H1 (cell line): ENCODE measurements at regions not wholly inside any gene's neighbourhood (a gene's known extent, or its start where the extent isn't known, plus 50 kb on each side); places are given as distances from the start of the nearest gene placed in this dataset.

Experiments used
- CTCF ChIA-PET: fragments of 300-600 bp; sonication (Branson Sonifier 250); formaldehyde crosslinking; loops from one replicate; lab custom pipeline; 2021; ENCODE audit not compliant: partially characterized antibody; lab: Charles Lee
- POLR2A ChIA-PET: fragments of 300-600 bp; sonication (Branson Sonifier 250); formaldehyde crosslinking; loops from one replicate; lab custom pipeline; 2021; ENCODE audit warnings: inconsistent platforms; ENCODE audit not compliant: partially characterized antibody; lab: Charles Lee
- DNase-seq, 2 experiments: peaks; one replicate each; pipeline versions ENCODE4 v3.0.0 to v3.0.0-alpha.2; 2010 to 2022; ENCODE audit warnings: low spot score in 2 of 2, low read depth in 1 of 2, mixed read lengths in 1 of 2
- FAIRE-seq: peaks from 2 replicates; lab custom pipeline; 2011; peaks lifted over from hg19 to GRCh38; lab: Jason Lieb, UNC
- H2AFZ ChIP-seq: 2 replicates; pipeline ENCODE4 v1.8.1; 2012; ENCODE audit warnings: low read length, inconsistent platforms
- H2AK5ac ChIP-seq: 2 replicates; pipeline ENCODE4 v1.6.1; 2013; ENCODE audit warnings: low read depth, low read length
- H2BK120ac ChIP-seq: replicated peaks from 2 replicates; pipeline ENCODE3; 2013; ENCODE audit warnings: low read depth, low read length, inconsistent platforms
- H2BK12ac ChIP-seq: 2 replicates; pipeline ENCODE4 v1.6.1; 2013; ENCODE audit warnings: low read depth, low read length
- H2BK15ac ChIP-seq: 2 replicates; pipeline ENCODE4 v1.6.1; 2013; ENCODE audit warnings: low read length
- H2BK20ac ChIP-seq: 2 replicates; pipeline ENCODE4 v1.6.1; 2013; ENCODE audit warnings: low read length
- H2BK5ac ChIP-seq: 2 replicates; pipeline ENCODE4 v1.6.1; 2013; ENCODE audit warnings: low read depth, low read length
- H3K14ac ChIP-seq: 2 replicates; pipeline ENCODE4 v1.6.1; 2013; ENCODE audit warnings: inconsistent platforms; ENCODE audit not compliant: insufficient read length
- H3K18ac ChIP-seq: 2 replicates; pipeline ENCODE4 v1.6.1; 2013; ENCODE audit warnings: low read length; ENCODE audit errors: extremely low read depth
- H3K23ac ChIP-seq: 2 replicates; pipeline ENCODE4 v1.6.1; 2013; ENCODE audit warnings: inconsistent platforms; ENCODE audit not compliant: insufficient read length
- H3K23me2 ChIP-seq: 2 replicates; pipeline ENCODE4 v1.6.1; 2013; ENCODE audit warnings: low read depth, low read length
- H3K27ac ChIP-seq: 2 replicates; pipeline ENCODE4 v1.6.1; 2011; ENCODE audit warnings: low read depth, low read length, inconsistent platforms
- H3K27me3 ChIP-seq, 4 experiments: replicated peaks in 1 of 4; 1 replicate in 1 of 4; 2 replicates in 3 of 4; pipeline versions ENCODE4 v1.6.1 to v1.8.1; 2011 to 2013; ENCODE audit warnings: low read length in 3 of 4, mild to moderate bottlenecking in 3 of 4, inconsistent platforms in 2 of 4, mixed read lengths in 2 of 4, moderate library complexity in 1 of 4; ENCODE audit not compliant: control insufficient read depth in 3 of 4, insufficient read depth in 3 of 4; ENCODE audit errors: extremely low read depth in 1 of 4
- H3K36me3 ChIP-seq, 4 experiments: 2 replicates each; pipeline versions ENCODE4 v1.6.1 to v1.8.1; 2011 to 2013; ENCODE audit warnings: mild to moderate bottlenecking in 4 of 4, low read length in 3 of 4, moderate library complexity in 2 of 4, control low read depth in 1 of 4, inconsistent platforms in 1 of 4; ENCODE audit not compliant: insufficient read depth in 4 of 4, control insufficient read depth in 2 of 4
- H3K4ac ChIP-seq: replicated peaks from 2 replicates; pipeline ENCODE3; 2013; ENCODE audit warnings: low read length, low read depth, mixed read lengths, inconsistent platforms; ENCODE audit not compliant: insufficient read length
- H3K4me1 ChIP-seq, 4 experiments: replicated peaks in 1 of 4; 1 replicate in 1 of 4; 2 replicates in 3 of 4; pipeline versions ENCODE4 v1.6.1 to v1.8.1; 2011 to 2013; ENCODE audit warnings: low read length in 3 of 4, inconsistent platforms in 2 of 4, mixed read lengths in 1 of 4; ENCODE audit not compliant: insufficient read depth in 4 of 4, control insufficient read depth in 3 of 4
- H3K4me2 ChIP-seq, 2 experiments: 2 replicates each; pipeline versions ENCODE4 v1.6.1 to v1.8.1; 2011 to 2013; ENCODE audit warnings: low read depth in 2 of 2, low read length in 2 of 2, control low read depth in 1 of 2, inconsistent platforms in 1 of 2, mild to moderate bottlenecking in 1 of 2; ENCODE audit not compliant: insufficient read depth in 1 of 2
- H3K4me3 ChIP-seq, 4 experiments: fragments of 200-600, 300-600 bp in 1 of 4; sonication (generic), shearing (Covaris generic), sonication (Bioruptor Twin) in 1 of 4; 2 replicates each; pipeline versions ENCODE4 v1.5.1 to v1.8.1; 2011 to 2016; ENCODE audit warnings: low read length in 4 of 4, low read depth in 3 of 4, control low read depth in 2 of 4, inconsistent platforms in 2 of 4, mild to moderate bottlenecking in 2 of 4, mixed read lengths in 1 of 4, moderate library complexity in 1 of 4; ENCODE audit not compliant: insufficient read depth in 2 of 4; ENCODE audit errors: extremely low read depth in 1 of 4
- H3K56ac ChIP-seq: replicated peaks from 2 replicates; pipeline ENCODE3; 2013; ENCODE audit warnings: low read depth, mild to moderate bottlenecking, mixed read lengths, low read length, inconsistent platforms; ENCODE audit not compliant: insufficient read length
- H3K79me1 ChIP-seq: 2 replicates; pipeline ENCODE4 v1.6.1; 2013; ENCODE audit warnings: low read depth, low read length, control low read depth
- H3K79me2 ChIP-seq, 2 experiments: 2 replicates each; pipeline versions ENCODE4 v1.6.1 to v1.8.1; 2012 to 2013; ENCODE audit warnings: low read length in 2 of 2, mild to moderate bottlenecking in 2 of 2, inconsistent platforms in 1 of 2; ENCODE audit not compliant: insufficient read depth in 2 of 2, control insufficient read depth in 1 of 2
- H3K9ac ChIP-seq, 4 experiments: replicated peaks in 1 of 4; 1 replicate in 1 of 4; 2 replicates in 3 of 4; pipeline versions ENCODE4 v1.6.1 to v1.8.1; 2011 to 2013; ENCODE audit warnings: low read depth in 3 of 4, low read length in 3 of 4, control low read depth in 2 of 4, mild to moderate bottlenecking in 2 of 4, moderate library complexity in 2 of 4, inconsistent platforms in 1 of 4; ENCODE audit errors: extremely low read depth in 1 of 4
- H3K9me3 ChIP-seq, 2 experiments: 2 replicates each; pipeline versions ENCODE4 v1.6.1 to v1.8.1; 2012 to 2013; ENCODE audit warnings: mild to moderate bottlenecking in 2 of 2, moderate library complexity in 2 of 2, control low read depth in 1 of 2, inconsistent platforms in 1 of 2, low read depth in 1 of 2, low read length in 1 of 2, mixed read lengths in 1 of 2; ENCODE audit not compliant: insufficient read depth in 2 of 2
- H4K20me1 ChIP-seq, 2 experiments: replicated peaks in 1 of 2; 2 replicates each; pipeline versions ENCODE3 to v1.8.1; 2011 to 2013; ENCODE audit warnings: inconsistent platforms in 2 of 2, low read length in 2 of 2, mild to moderate bottlenecking in 1 of 2; ENCODE audit not compliant: insufficient read depth in 2 of 2, control insufficient read depth in 1 of 2
- H4K5ac ChIP-seq: 2 replicates; pipeline ENCODE4 v1.6.1; 2013; ENCODE audit warnings: low read length, low read depth, mixed read lengths, inconsistent platforms; ENCODE audit not compliant: insufficient read length
- H4K8ac ChIP-seq: 2 replicates; pipeline ENCODE4 v1.8.0; 2013; ENCODE audit warnings: mild to moderate bottlenecking, moderate library complexity, low read length, inconsistent platforms; ENCODE audit not compliant: insufficient read depth; ENCODE audit errors: extremely low read depth
- H4K91ac ChIP-seq: replicated peaks from 2 replicates; pipeline ENCODE3; 2013; ENCODE audit warnings: low read length, mixed read lengths, inconsistent platforms; ENCODE audit not compliant: insufficient read length
- CBX8 ChIP-seq: fragments of 300-800, 300-1000 bp; sonication (generic); IDR thresholded peaks from 2 replicates; pipeline ENCODE4 v1.7.1; 2016; ENCODE audit warnings: low read depth, low read length, borderline replicate concordance
- CTCF ChIP-seq, 3 experiments: IDR thresholded peaks; 1 replicate in 2 of 3; 2 replicates in 1 of 3; pipeline versions ENCODE4 v1.5.1 to v1.6.1; 2011; ENCODE audit warnings: low read length in 3 of 3, mild to moderate bottlenecking in 3 of 3, inconsistent platforms in 2 of 3, low read depth in 1 of 3, moderate library complexity in 1 of 3; ENCODE audit not compliant: insufficient read depth in 1 of 3; ENCODE audit errors: control extremely low read depth in 1 of 3
- EZH2 ChIP-seq: fragments of 200-600 bp; sonication (generic); IDR thresholded peaks from 2 replicates; pipeline ENCODE4 v1.7.1; 2012; ENCODE audit warnings: low read depth, mild to moderate bottlenecking, moderate library complexity, low read length, inconsistent platforms; ENCODE audit not compliant: severe bottlenecking
- MAFK ChIP-seq: IDR thresholded peaks from 2 replicates; pipeline ENCODE4 v1.6.1; 2012; ENCODE audit warnings: low read depth, mild to moderate bottlenecking, improper control_type of control experiment, low read length
- SRF ChIP-seq: IDR thresholded peaks from 2 replicates; pipeline ENCODE4 v1.6.1; 2011; ENCODE audit warnings: mild to moderate bottlenecking, low read depth, low read length, moderate library complexity
- TBP ChIP-seq: IDR thresholded peaks from 2 replicates; pipeline ENCODE4 v1.6.1; 2011; ENCODE audit warnings: low read depth, low read length, improper control_type of control experiment
- WGBS, 2 experiments: shearing (Covaris generic) in 1 of 2; methylation state at CpG; one replicate each; pipeline versions ENCODE4 v1.1.6 to v1.1.7; 2013 to 2015; ENCODE audit warnings: low lambda C conversion rate in 2 of 2, mixed read lengths in 2 of 2, inconsistent platforms in 1 of 2, low coverage in 1 of 2, missing lambda C conversion rate in 1 of 2; ENCODE audit not compliant: insufficient replicate concordance in 2 of 2, insufficient coverage in 1 of 2, insufficient read length in 1 of 2; ENCODE audit errors: extremely low coverage in 1 of 2, missing lambda C conversion rate in 1 of 2; 5-methylcytosine and 5-hydroxymethylcytosine counted together

DNA sequence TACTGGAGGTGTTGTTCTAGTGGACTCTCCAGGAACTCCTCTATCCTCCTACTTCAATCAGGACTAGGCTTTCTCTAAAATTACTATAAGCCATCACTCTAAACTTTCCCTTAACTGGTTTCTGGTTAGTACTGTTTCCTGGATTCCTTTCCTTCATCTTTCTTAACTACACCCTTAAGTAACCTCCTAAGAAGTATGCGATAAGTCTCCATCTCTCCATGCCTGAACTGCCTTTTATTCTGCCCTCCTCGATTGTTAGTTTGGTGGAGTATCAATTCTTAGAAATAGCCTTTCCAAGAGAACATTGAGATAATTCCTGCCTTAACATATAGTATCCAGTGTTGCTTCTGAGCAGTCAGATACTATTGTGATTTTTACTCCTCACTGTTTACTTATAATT, 162.9 kb upstream of the PDE4B start:
- H3K4me3 ChIP-seq, result no peak overlapping the region
- H3K4ac ChIP-seq, result no peak overlapping the region
- 90% methylated on average over 2 of the region's 2 CpGs; no CpG with 5 or more reads in 1 of the 2 experiments for WGBS, 2 experiments
- no peaks in the 10 kb centered on the region for H3K27me3 ChIP-seq
- H3K36me3 ChIP-seq, result no peaks in the 10 kb centered on the region
- POLR2A ChIA-PET, result no interaction called here
- no peak overlapping the region for H2AK5ac ChIP-seq
- H4K20me1 ChIP-seq, result no peaks in the 10 kb centered on the region
- H2BK20ac ChIP-seq, result no peak overlapping the region
- DNase-seq (no peak), FAIRE-seq (no peak)
- no peak overlapping the region for H4K5ac ChIP-seq
- no peak overlapping the region for H3K14ac ChIP-seq
- H3K56ac ChIP-seq, result no peak overlapping the region
- no peak overlapping the region for H3K18ac ChIP-seq
- no peak overlapping the region for H4K8ac ChIP-seq
- no peak overlapping the region for H2AFZ ChIP-seq
- no peaks in the 10 kb centered on the region for H3K79me2 ChIP-seq
- no peak overlapping the region for H4K91ac ChIP-seq
- H3K4me2 ChIP-seq, result no peak overlapping the region
- no peak overlapping the region for H3K9ac ChIP-seq
- TF ChIP-seq SRF, result no peak
- TF ChIP-seq CBX8, result no peak
- no peak for TF ChIP-seq TBP
- TF ChIP-seq CTCF (IDR thresholded peaks at IDR 0.05; ENCODE audit: control extremely low read depth in 1 of 3, insufficient read depth in 1 of 3, low read depth in 1 of 3, low read length in 3 of 3), result no peak
- no peak for TF ChIP-seq MAFK
- no peak for TF ChIP-seq EZH2
- CTCF ChIA-PET, result no interaction called here
- H3K79me1 ChIP-seq, result no peaks in the 10 kb centered on the region
- H3K4me1 ChIP-seq, result no peaks in the 10 kb centered on the region
- no peak overlapping the region for H2BK15ac ChIP-seq
- H3K9me3 ChIP-seq, result no peaks in the 10 kb centered on the region
- no peak overlapping the region for H3K23ac ChIP-seq
- peaks cover 1% of the 10 kb centered on the region; the same call in 1 of the 2 replicates for H3K23me2 ChIP-seq
- H2BK5ac ChIP-seq, result no peak overlapping the region
- H2BK12ac ChIP-seq, result no peak overlapping the region
- H2BK120ac ChIP-seq, result no peak overlapping the region
- no peak overlapping the region for H3K27ac ChIP-seq
